Liver (tissue), 3 donors: ENCODE measurements at regions not wholly inside any gene's neighbourhood (a gene's known extent, or its start where the extent isn't known, plus 50 kb on each side); places are given as distances from the start of the nearest gene placed in this dataset.
"Not testable (repeated sequence)": the region's sequence is repeated elsewhere in the genome, so short reads cannot be mapped to it uniquely, and the experiment has no call there.

ENCODE experiments used
- EGR1 ChIP-seq, 2 donors: IDR thresholded peaks; 2 replicates each; pipeline ENCODE4 v1.6.1; 2016 to 2018; ENCODE audit warnings: antibody characterized with exemption in 2 of 2, low read depth in 2 of 2
- TF ChIP-seq, protein P1 (sequence below): fragments of 150-350 bp; IDR thresholded peaks from 2 replicates; pipeline ENCODE4 v1.5.1; 2017; ENCODE audit warnings: improper control_type of control experiment, low read depth, low read length; ENCODE audit not compliant: missing input control
- donor health status: healthy.
- donor health status: healthy.

DNA sequence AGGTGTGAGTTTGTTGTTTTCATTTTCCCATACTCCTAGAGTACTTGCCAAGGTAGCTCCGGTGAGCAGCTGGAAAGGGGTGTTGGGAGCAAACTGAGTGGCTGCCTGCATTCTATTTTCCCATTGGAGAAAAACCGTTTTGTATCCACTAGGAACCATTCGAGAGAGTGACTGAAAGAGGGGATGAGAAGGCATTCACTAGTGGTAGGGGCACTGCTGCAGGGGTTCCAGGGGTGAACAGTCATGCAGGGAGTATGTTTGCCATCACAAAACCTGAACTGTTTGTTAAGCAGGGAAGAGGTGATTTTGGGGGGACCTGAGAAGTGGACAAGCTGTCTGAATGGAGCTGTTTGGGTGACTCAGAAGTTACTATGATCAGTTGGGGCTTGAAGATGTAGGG lies 367.5 kb upstream of the SFSWAP start:
- not testable (repeated sequence) for TF ChIP-seq EGR1 (IDR thresholded peaks at IDR 0.05; ENCODE audit: low read depth in 2 of 2)
- TF ChIP-seq, protein P1, sequence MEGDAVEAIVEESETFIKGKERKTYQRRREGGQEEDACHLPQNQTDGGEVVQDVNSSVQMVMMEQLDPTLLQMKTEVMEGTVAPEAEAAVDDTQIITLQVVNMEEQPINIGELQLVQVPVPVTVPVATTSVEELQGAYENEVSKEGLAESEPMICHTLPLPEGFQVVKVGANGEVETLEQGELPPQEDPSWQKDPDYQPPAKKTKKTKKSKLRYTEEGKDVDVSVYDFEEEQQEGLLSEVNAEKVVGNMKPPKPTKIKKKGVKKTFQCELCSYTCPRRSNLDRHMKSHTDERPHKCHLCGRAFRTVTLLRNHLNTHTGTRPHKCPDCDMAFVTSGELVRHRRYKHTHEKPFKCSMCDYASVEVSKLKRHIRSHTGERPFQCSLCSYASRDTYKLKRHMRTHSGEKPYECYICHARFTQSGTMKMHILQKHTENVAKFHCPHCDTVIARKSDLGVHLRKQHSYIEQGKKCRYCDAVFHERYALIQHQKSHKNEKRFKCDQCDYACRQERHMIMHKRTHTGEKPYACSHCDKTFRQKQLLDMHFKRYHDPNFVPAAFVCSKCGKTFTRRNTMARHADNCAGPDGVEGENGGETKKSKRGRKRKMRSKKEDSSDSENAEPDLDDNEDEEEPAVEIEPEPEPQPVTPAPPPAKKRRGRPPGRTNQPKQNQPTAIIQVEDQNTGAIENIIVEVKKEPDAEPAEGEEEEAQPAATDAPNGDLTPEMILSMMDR = not testable (repeated sequence)
